NB4 (cell line): ENCODE measurements at regions not wholly inside any gene's neighbourhood (a gene's known extent, or its start where the extent isn't known, plus 50 kb on each side); places are given as distances from the start of the nearest gene placed in this dataset.

Experiments used
- CTCF ChIP-seq: IDR thresholded peaks from one replicate; pipeline ENCODE4 v1.5.1; 2012; ENCODE audit warnings: low read depth, low read length
- MAX ChIP-seq: IDR thresholded peaks from 2 replicates; pipeline ENCODE4 v1.6.1; 2011; ENCODE audit warnings: low read depth, low read length
- POLR2A ChIP-seq: IDR thresholded peaks from 2 replicates; pipeline ENCODE4 v1.6.1; 2011; ENCODE audit warnings: mild to moderate bottlenecking; ENCODE audit not compliant: insufficient read length; ENCODE audit errors: extremely low read depth

- no peak for TF ChIP-seq CTCF
- TF ChIP-seq POLR2A: no peak
- no peak for TF ChIP-seq MAX
These were observed 143.5 kb upstream of the MMADHC start for GRCh38 chr2:149731079-149731478.
